IPS-NIHi11 (cell line): ENCODE measurements at regions not wholly inside any gene's neighbourhood (a gene's known extent, or its start where the extent isn't known, plus 50 kb on each side); places are given as distances from the start of the nearest gene placed in this dataset.
A peak's percentile ranks its signal among the peaks of the same experiment; 100 is the strongest.
"Not testable (repeated sequence)": the region's sequence is repeated elsewhere in the genome, so short reads cannot be mapped to it uniquely, and the experiment has no call there.

Source experiments
- DNase-seq: peaks from one replicate; pipeline ENCODE4 v3.0.0; 2012; ENCODE audit warnings: mixed read lengths, low spot score

- no peak for DNase-seq
Measured at GRCh38 chr3:84245789-84246188, 713.0 kb upstream of the CADM2 start.

DNA sequence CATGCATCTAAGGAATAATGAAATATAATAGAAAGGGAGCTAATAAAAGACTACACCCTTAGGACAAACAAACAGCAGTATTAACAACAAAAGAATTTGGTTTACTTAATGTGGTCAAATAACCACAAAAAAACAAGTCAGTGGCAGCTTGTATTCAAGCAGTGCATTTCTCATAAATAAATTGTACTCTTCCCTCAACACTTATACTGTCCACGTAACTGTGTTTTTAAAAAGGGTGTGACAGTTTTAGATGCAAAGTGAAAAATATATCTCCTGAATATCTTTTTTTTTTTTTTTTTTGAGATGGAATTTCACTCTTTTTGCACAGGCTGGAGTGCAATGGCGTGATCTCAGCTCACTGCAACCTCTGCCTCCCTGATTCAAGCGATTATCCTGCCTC lies 698.2 kb upstream of the CADM2 start:
- DNase-seq = no peak

DNA sequence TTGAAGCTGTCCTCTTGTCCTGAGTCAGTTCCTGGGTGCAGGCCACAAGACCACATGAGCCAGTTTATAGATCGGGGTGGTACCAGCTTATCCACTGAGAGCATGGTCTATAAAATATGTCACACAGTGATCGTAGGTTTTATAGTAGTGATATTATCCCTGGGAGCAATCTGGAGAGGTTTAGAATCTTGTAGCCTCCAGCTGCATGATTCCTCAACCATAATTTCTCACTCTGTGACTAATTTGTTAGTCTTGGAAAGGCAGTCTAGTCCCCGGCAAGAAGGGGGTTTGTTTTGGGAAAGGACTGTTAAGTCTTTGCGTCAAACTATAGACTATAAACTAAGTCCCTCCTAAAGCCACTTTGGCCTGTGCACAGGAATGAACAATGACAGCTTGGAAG lies 693.0 kb upstream of the CADM2 start:
- no peak for DNase-seq

GRCh38 chr3:84275532-84275931 lies 683.3 kb upstream of the CADM2 start:
- DNase-seq = no peak

GRCh38 chr3:84277562-84278224 lies 681.1 kb upstream of the CADM2 start:
- DNase-seq = no peak

DNA sequence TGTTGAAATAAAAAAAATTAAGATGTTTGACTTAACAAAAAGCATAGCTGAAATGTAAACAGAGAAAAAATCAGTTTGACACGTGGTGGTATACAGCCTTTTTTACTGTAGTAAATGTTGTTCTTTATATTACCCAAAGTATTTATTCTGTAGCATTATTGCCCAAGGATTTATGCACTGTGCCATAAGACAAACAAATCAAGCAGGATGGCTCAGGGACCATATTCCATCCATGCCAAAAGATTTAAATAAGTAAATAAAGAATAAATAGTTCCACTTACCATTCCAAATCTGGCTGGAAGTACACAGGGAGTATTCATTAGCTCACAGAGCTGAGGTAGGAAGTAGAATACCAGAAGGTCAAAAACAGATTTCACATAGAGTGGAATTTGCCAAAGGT lies 666.7 kb upstream of the CADM2 start:
- no peak for DNase-seq

DNA sequence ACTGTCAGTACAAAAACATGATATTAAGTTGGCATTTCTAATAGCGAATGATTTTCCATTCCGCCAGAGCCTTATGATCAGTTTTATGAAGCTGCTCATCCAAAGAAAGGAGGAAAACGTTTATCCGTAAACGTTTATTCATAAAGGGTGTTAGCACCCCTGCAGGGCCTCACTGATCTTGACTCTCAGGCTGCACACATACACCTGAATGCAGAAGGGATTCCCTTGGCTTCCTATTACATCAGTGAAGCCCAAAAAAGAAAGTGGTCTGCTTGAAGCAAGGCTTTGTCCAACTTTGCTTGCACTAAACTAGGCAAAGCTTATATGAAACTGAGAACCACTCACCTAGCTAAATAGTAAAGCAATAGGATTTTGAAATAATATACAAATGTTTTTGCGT lies 659.5 kb upstream of the CADM2 start:
- DNase-seq = no peak

DNA sequence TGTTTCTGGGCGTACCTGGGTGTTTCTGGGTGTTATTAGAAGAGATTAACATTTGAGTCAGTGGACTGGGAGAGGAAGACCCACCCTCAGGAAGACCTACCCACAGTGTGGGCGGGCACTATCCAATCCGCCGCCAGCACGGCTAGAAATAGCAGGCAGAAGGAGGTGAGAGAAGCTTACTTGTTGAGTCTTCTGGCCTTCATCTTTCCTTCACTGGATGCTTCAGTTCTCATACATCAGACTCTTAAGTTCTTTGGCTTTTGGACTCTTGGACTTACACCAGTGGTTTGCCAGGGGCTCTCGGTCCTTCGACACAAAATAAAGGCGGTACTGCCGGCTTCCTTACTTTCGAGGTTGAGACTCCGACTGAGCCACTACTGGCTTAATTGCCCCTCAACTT lies 654.6 kb upstream of the CADM2 start:
- DNase-seq = no peak

GRCh38 chr3:84307339-84307738 lies 651.5 kb upstream of the CADM2 start:
- no peak for DNase-seq

DNA sequence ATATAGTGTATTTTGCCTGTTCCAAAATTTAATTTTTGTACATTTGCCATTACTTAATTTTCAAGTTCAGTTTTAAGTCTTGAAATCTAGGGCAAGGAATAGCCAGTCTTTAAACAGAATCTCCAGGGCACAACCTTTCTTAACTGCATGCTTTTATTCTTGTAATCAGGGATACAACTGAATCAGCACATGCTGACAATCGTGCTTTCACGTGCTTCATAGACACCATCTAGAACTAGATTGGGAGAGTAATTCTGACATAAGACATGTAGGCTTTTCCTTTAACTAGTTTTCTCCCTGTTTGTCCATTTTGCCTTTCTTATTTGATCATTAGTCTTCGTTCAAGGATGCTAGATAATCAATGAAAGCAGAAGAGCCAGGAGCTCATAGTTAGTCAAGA lies 650.4 kb upstream of the CADM2 start:
- no peak for DNase-seq

DNA sequence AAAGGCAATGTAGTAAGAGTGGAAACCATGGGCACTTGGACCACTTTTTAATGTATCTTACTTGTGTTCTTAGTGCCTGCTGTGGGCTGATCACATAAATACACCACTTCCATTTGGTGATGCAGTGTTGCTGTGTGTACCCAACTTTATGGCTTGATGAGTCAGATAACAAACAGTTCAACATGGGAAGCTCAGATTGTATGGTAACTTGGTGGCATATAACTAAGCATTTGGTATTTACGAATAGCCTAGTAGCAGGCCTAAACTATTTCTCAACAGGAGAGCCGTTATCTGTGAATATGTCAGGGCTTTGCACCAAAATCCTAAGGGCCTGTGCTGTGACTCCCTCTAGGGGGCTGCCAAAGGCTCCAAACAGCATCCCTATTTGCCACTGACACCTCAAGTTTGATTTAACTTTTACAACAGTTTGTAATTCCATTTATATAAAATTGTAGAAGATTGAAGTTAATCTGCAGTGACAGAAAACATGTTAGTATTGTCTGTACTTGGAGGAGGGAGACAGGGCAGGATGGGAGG lies 640.4 kb upstream of the CADM2 start:
- DNase-seq = peak; percentile 6

DNA sequence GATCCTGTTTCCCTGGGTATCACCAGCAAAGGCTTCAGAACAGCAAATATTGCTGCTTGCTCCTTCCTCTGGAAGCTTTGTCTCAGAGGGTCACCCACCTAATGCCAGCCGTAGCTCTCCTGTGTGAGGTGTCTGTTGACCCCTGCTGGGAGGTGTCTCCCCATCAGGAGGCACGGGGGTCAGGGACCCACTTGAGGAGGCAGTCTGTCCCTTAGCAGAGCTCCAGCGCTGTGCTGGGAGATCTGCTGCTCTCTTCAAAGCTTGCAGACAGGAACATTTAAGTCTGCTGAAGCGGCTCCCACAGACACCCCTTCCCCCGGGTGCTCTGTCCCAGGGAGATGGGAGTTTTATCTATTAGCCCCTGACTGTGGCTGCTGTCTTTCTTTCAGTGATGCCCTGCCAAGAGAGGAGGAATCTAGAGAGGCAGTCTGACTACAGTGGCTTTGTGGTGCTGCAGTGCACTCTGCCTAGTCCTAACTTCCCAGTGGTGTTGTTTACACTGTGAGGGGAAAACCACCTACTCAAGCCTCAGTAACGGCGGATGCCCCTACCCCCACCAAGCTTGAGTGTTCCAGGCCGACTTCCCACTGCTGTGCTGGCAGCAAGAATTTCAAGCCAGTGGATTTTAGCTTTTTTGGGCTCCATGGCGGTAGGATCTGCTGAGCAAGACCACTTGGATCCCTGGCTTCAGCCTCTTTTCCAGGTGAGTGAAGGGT lies 593.1 kb upstream of the CADM2 start:
- DNase-seq = not testable (repeated sequence)
